Fibroblast of the aortic adventitia (primary cell): ENCODE measurements at regions not wholly inside any gene's neighbourhood (a gene's known extent, or its start where the extent isn't known, plus 50 kb on each side); places are given as distances from the start of the nearest gene placed in this dataset.
A peak's percentile ranks its signal among the peaks of the same experiment; 100 is the strongest.

Experiments used
- DNase-seq: peaks from one replicate; pipeline ENCODE4 v3.0.0-alpha.2; 2010; ENCODE audit warnings: low read depth
- H3K4me3 ChIP-seq: 2 replicates; pipeline ENCODE4 v1.5.1; 2011; ENCODE audit warnings: low read depth, mild to moderate bottlenecking, control low read depth, low read length, moderate library complexity
- CTCF ChIP-seq: IDR thresholded peaks from 2 replicates; pipeline ENCODE4 v1.5.1; 2011; ENCODE audit warnings: mild to moderate bottlenecking, low read length, control low read depth, inconsistent platforms; ENCODE audit not compliant: insufficient read depth

DNA sequence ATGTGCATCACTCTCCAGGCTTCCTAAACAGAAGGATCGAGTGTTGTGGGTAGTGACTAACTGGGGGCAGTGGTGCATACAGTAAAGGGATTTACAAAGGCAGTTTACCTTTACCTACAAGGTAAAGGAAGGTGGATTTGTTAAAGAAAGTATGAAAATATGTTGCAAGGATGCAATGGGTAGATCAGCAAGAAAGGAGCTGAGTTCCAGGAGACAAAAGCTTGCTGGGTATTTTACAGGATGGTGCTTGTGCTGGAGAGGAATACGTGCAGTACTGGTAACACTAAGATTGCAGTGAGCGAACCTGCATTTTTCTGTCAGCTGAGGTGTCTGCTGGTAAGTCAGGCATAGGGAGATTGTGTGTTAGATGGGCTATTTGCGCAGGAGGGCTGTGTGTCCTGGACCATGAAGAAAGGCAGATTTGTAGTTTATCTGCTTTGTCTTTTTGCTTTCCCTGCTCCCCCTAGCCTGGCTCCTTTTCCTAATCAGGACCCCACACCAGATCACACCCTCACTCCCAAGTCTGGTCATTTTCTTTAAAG is 304.6 kb downstream of the THBS2 start:
- no peak for TF ChIP-seq CTCF
- DNase-seq, result no peak
- no peak overlapping the region for H3K4me3 ChIP-seq

DNA sequence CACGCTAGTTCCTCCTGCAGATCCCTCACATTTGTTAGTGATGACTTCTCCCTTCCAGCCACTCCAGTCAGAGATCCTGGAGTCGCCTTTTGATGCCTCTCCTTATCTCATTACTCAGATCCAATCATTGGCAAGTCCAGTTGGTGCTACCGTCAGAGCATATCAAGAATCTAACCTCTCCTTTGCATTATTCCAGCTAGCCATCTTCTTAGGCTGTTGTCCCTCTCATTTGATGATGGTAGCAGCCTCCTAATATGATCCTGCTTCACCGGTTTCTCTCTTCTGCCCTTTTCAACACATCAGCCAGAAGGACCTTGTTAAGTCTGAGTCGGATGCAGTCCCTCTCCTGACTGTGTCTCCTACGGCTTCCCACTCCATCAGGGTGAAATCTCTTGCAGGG is 305.6 kb downstream of the THBS2 start:
- TF ChIP-seq CTCF, result no peak
- H3K4me3 ChIP-seq, result no peak overlapping the region
- DNase-seq, result no peak

GRCh38 chr6:168943231-168943905 is 310.3 kb downstream of the THBS2 start:
- TF ChIP-seq CTCF, result no peak
- H3K4me3 ChIP-seq, result no peak overlapping the region

GRCh38 chr6:168942646-168943045 is 311.0 kb downstream of the THBS2 start:
- DNase-seq, result no peak
- no peak overlapping the region for H3K4me3 ChIP-seq
- no peak for TF ChIP-seq CTCF

More at GRCh38 chr6:168943231-168943905, 310.3 kb downstream of the THBS2 start:
- DNase-seq, result no peak

DNA sequence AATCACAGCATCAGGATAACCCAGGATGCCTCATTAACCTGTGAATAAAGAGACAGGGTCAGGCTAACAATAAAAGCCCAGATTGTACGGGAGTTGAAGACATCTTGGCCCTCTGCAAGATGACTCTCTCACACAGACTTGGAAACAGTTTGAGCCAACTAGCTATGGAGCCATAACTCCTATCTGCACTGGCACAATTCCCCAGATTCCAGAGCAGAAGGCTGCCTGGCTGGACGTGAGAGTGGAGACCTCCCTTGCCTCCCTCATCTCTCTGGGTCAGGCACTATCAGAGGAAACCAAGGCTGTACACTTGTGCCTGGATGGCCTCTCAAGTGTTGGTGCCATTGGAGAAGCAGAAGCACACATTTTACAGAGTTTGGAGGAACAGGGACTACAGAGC is 312.6 kb downstream of the THBS2 start:
- H3K4me3 ChIP-seq, result no peak overlapping the region
- TF ChIP-seq CTCF, result no peak
- DNase-seq, result peak; percentile 74

DNA sequence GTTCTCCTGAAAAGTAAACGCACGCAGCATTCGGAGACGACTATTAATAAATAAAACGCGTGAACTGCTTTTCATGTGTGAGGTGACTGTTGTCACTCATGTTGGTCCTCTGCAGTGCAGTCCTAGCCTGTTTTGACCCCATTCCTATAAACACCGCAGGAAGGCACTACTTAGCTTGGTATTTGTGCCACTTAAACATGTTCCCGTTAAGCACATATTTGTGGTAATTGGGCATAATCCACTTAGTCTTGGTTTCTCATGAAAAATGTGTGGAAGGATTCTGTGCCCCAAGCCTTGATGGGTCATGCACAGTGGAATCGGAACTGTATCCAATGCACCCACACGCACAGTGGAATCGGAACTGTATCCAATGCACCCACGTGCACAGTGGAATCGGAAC is 313.9 kb downstream of the THBS2 start:
- TF ChIP-seq CTCF, result no peak
- no peak for DNase-seq
- H3K4me3 ChIP-seq, result no peak overlapping the region

DNA sequence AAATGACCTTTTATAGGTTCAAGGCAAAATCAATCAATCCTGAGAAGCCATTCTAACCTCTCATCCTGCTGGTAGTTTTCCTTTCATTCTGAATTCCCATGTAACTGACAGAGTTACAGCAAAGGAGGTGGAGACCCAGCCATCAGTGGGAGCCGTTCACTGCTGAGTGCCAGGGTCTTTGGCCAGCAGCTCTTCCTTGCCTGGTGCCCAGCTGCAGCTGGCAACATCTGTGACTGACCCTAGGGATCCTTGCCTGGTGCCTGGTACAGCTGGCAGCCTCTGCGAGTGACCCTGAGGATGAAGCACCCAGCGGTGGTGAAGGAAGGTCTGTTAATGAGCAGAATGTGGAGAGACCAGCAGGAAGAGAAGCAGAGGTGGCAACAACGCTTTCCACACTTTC is 314.6 kb downstream of the THBS2 start:
- H3K4me3 ChIP-seq, result no peak overlapping the region
- no peak for TF ChIP-seq CTCF
- no peak for DNase-seq
